ENCODE measurements at regions not wholly inside any gene's neighbourhood (a gene's known extent, or its start where the extent isn't known, plus 50 kb on each side); places are given as distances from the start of the nearest gene placed in this dataset.

DNA sequence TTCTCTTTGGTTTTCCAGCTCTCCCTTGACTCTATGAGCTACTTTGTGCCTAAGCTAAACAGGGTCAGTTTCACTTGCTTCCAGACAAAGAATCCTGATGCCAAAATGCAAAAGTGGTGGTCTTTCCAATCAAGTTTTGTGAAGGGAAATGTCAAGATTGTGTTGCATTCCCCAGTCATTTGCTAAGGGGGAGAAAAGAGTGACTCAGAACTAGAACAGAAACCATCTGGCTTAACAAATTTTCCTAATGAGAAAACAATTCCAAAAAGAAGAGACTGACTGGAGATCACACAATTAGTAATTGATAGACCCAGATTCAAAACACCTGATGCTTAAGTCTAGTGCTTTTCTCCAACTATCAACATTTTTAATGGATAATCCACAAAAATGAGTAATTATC, 235.1 kb upstream of the DIO2 start:
- H3K9me3 ChIP-seq (ENCODE audit: control insufficient read depth, low read length), result no peaks in the 10 kb centered on the region
- ATAC-seq (no peak), DNase-seq (no peak)
- H3K27me3 ChIP-seq (ENCODE audit: control insufficient read depth, insufficient read depth), result no peaks in the 10 kb centered on the region
- H3K4me3 ChIP-seq (ENCODE audit: low read length), result no peak overlapping the region
- intact Hi-C loops (cut with DNase I), result no loop called here
- no peak overlapping the region for H3K27ac ChIP-seq (ENCODE audit: low read length)
- H3K4me1 ChIP-seq (ENCODE audit: control insufficient read depth, insufficient read depth, low read length), result no peaks in the 10 kb centered on the region

DNA sequence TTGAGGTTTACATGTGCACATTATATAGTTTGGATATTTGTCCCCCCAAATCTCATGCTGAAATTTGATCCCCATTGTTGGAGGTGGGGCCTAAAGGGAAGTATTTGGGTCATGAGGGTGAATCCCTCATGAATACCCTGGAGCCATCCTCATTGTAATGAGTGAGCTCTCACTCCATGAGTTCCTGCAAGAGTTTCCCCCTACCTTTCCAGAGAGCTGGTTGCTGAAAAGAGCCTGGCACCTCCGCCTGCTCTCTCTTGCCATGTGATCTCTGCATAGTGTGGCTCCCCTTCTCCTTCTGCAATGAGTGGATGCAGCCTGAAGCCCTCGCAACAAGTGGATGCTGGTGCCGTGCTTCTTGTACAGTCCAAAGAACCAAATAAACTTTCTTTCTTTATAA, 234.3 kb upstream of the DIO2 start:
- no peaks in the 10 kb centered on the region for H3K27me3 ChIP-seq (ENCODE audit: control insufficient read depth, insufficient read depth)
- DNase-seq, result no peak
- no peak overlapping the region for H3K4me3 ChIP-seq (ENCODE audit: low read length)
- H3K4me1 ChIP-seq (ENCODE audit: control insufficient read depth, insufficient read depth, low read length), result no peaks in the 10 kb centered on the region
- intact Hi-C loops (cut with DNase I), result no loop called here
- WGBS, result 89% methylated on average over 3 of the region's 3 CpGs
- H3K27ac ChIP-seq (ENCODE audit: low read length), result no peak overlapping the region
- H3K9me3 ChIP-seq (ENCODE audit: control insufficient read depth, low read length), result no peaks in the 10 kb centered on the region
- no peak for ATAC-seq

DNA sequence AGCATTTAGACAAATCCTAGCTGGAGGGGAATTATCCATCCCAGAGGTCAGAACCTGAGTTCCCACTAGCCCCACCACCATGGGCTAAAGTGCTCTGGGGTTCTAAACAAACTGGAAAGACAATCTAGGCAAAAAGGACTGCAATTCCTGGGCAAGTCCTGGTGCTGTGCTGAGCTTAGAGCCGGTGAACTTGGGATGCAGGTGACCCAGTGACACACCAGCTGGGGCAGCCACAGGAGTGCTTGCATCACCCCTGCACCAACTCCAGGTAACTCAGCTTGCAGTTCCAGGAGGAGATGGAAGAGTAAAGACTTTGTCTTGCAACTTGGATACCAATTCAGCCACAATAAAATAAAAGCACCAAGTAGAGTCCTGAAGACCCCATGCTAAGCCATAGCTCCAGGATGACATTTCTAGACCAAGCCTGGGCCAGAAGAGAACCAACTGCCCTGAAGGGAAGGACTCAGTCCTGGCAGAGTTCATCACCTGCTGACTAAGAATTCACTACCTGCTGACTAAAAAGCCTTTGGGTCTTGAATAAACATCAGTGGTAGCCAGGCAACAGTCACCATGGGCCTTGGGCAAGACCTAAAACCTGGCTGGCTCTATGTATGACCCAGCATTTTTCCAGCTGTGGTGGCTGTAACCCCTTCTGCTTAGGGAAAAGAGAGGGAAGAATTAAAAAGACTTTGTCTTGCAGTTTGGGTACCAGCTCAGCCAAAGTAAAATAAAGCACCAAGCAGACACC, 223.4 kb upstream of the DIO2 start:
- ATAC-seq, result no peak
- H3K9me3 ChIP-seq (ENCODE audit: control insufficient read depth, low read length), result peaks cover 3% of the 10 kb centered on the region
- H3K27ac ChIP-seq (ENCODE audit: low read length), result no peak overlapping the region
- WGBS, result 93% methylated on average over 1 of the region's 1 CpG
- no peaks in the 10 kb centered on the region for H3K27me3 ChIP-seq (ENCODE audit: control insufficient read depth, insufficient read depth)
- H3K4me1 ChIP-seq (ENCODE audit: control insufficient read depth, insufficient read depth, low read length), result no peaks in the 10 kb centered on the region
- intact Hi-C loops (cut with DNase I), result no loop called here
- H3K4me3 ChIP-seq (ENCODE audit: low read length), result no peak overlapping the region
- DNase-seq, result no peak

- DNase-seq (no peak), ATAC-seq (no peak)
- no peaks in the 10 kb centered on the region for H3K27me3 ChIP-seq (ENCODE audit: control insufficient read depth, insufficient read depth)
- no peaks in the 10 kb centered on the region for H3K4me1 ChIP-seq (ENCODE audit: control insufficient read depth, insufficient read depth, low read length)
- WGBS, result 76% methylated on average over 1 of the region's 1 CpG
- no peak overlapping the region for H3K27ac ChIP-seq (ENCODE audit: low read length)
- intact Hi-C loops (cut with DNase I), result no loop called here
- no peak overlapping the region for H3K4me3 ChIP-seq (ENCODE audit: low read length)
- no peaks in the 10 kb centered on the region for H3K9me3 ChIP-seq (ENCODE audit: control insufficient read depth, low read length)
These were observed 222.5 kb upstream of the DIO2 start for GRCh38 chr14:80433811-80434210.

- Histone ChIP-seq H3K4me3 (ENCODE audit: low read length) (no peak overlapping the region), H3K27ac (ENCODE audit: low read length) (no peak overlapping the region), H3K4me1 (ENCODE audit: control insufficient read depth, insufficient read depth, low read length) (no peaks in the 10 kb centered on the region), H3K27me3 (ENCODE audit: control insufficient read depth, insufficient read depth) (no peaks in the 10 kb centered on the region), H3K9me3 (ENCODE audit: control insufficient read depth, low read length) (no peaks in the 10 kb centered on the region)
- WGBS, result 32% methylated on average over 2 of the region's 2 CpGs
- intact Hi-C loops (cut with DNase I), result no loop called here
- ATAC-seq, result no peak
- DNase-seq, result no peak
These were observed 217.4 kb upstream of the DIO2 start for GRCh38 chr14:80428671-80429070.

DNA sequence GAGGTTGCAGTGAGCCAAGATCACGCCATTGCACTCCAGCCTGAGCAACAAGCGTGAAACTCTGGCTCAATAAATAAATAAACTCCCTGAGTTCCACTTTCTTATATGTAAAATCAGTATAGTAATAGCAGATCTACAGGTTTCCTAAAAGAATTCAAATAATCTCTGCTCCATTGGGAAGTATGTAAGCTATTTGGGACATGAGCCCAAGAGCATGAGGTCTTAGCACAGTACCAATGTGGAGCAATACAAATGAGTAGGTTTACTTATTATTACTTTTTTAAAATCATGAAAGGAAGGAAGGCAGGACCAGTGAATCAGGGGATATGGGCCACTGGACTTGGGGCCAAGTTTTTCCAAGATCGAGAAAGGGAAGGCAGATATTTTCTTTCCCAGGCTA, 216.9 kb upstream of the DIO2 start:
- Histone ChIP-seq H3K4me3 (ENCODE audit: low read length) (no peak overlapping the region), H3K27me3 (ENCODE audit: control insufficient read depth, insufficient read depth) (no peaks in the 10 kb centered on the region), H3K4me1 (ENCODE audit: control insufficient read depth, insufficient read depth, low read length) (no peaks in the 10 kb centered on the region), H3K9me3 (ENCODE audit: control insufficient read depth, low read length) (no peaks in the 10 kb centered on the region), H3K27ac (ENCODE audit: low read length) (no peak overlapping the region)
- intact Hi-C loops (cut with DNase I), result no loop called here
- no peak for DNase-seq
- 81% methylated on average over 3 of the region's 3 CpGs for WGBS
- no peak for ATAC-seq

DNA sequence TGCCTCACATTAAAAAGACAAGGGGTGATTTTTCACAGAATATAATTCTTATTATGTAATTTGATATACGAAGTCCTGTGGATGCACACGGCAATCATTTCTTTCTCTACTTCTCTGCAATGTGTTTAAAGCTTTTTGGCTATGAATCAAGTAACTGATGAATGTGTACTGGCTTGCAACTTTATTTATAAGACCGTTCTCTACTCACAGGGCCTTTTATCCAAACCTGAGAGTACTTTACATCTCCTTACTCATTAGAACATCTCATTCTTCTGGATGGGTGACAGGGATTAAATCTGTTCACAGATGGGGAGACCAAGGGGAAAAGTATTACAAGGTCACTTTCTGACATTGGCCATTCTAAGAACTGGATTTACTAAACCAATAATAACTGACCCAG, 215.8 kb upstream of the DIO2 start:
- WGBS, result 60% methylated on average over 3 of the region's 3 CpGs
- ATAC-seq (no peak), DNase-seq (no peak)
- Histone ChIP-seq H3K4me1 (ENCODE audit: control insufficient read depth, insufficient read depth, low read length) (no peaks in the 10 kb centered on the region), H3K27ac (ENCODE audit: low read length) (no peak overlapping the region), H3K4me3 (ENCODE audit: low read length) (no peak overlapping the region), H3K27me3 (ENCODE audit: control insufficient read depth, insufficient read depth) (no peaks in the 10 kb centered on the region), H3K9me3 (ENCODE audit: control insufficient read depth, low read length) (no peaks in the 10 kb centered on the region)
- intact Hi-C loops (cut with DNase I), result no loop called here

GRCh38 chr14:80426683-80427082, 215.4 kb upstream of the DIO2 start:
- Histone ChIP-seq H3K4me3 (ENCODE audit: low read length) (no peak overlapping the region), H3K27ac (ENCODE audit: low read length) (no peak overlapping the region), H3K9me3 (ENCODE audit: control insufficient read depth, low read length) (no peaks in the 10 kb centered on the region), H3K4me1 (ENCODE audit: control insufficient read depth, insufficient read depth, low read length) (no peaks in the 10 kb centered on the region), H3K27me3 (ENCODE audit: control insufficient read depth, insufficient read depth) (no peaks in the 10 kb centered on the region)
- intact Hi-C loops (cut with DNase I), result no loop called here
- no peak for ATAC-seq
- WGBS, result 92% methylated on average over 1 of the region's 1 CpG
- DNase-seq, result no peak

DNA sequence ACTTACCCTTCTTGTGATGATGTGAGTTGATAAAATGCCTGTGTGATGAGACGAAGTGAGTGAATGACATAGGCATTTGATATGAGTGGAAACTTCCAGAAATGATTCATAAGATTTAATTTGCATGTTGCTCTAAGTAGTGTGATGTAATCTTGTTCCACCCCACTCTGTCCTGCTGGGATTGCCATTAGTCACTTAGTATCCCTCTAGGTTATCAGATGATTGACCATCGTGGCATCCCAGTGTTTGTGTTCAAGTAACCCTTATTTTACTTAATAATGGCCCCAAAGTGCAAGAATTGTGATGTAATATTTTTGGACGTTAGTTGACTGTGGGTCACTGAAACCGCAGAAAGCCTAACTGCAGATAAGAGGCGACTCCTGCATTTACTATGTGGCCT, 214.4 kb upstream of the DIO2 start:
- 52% methylated on average over 5 of the region's 5 CpGs for WGBS
- Histone ChIP-seq H3K9me3 (ENCODE audit: control insufficient read depth, low read length) (no peaks in the 10 kb centered on the region), H3K27ac (ENCODE audit: low read length) (no peak overlapping the region), H3K4me1 (ENCODE audit: control insufficient read depth, insufficient read depth, low read length) (no peaks in the 10 kb centered on the region), H3K4me3 (ENCODE audit: low read length) (no peak overlapping the region), H3K27me3 (ENCODE audit: control insufficient read depth, insufficient read depth) (no peaks in the 10 kb centered on the region)
- DNase-seq (no peak), ATAC-seq (peak; percentile 62 to 83)
- intact Hi-C loops (cut with DNase I), result no loop called here

- no peak for ATAC-seq
- no peak overlapping the region for H3K4me3 ChIP-seq (ENCODE audit: low read length)
- H3K4me1 ChIP-seq (ENCODE audit: control insufficient read depth, insufficient read depth, low read length), result no peaks in the 10 kb centered on the region
- WGBS, result 75% methylated on average over 4 of the region's 4 CpGs
- H3K27ac ChIP-seq (ENCODE audit: low read length), result no peak overlapping the region
- no peaks in the 10 kb centered on the region for H3K27me3 ChIP-seq (ENCODE audit: control insufficient read depth, insufficient read depth)
- H3K9me3 ChIP-seq (ENCODE audit: control insufficient read depth, low read length), result no peaks in the 10 kb centered on the region
- intact Hi-C loops (cut with DNase I), result no loop called here
- no peak for DNase-seq
These were observed 208.5 kb upstream of the DIO2 start for GRCh38 chr14:80419769-80420168.

- Histone ChIP-seq H3K4me3 (ENCODE audit: low read length) (no peak overlapping the region), H3K4me1 (ENCODE audit: control insufficient read depth, insufficient read depth, low read length) (no peaks in the 10 kb centered on the region), H3K9me3 (ENCODE audit: control insufficient read depth, low read length) (no peaks in the 10 kb centered on the region), H3K27me3 (ENCODE audit: control insufficient read depth, insufficient read depth) (no peaks in the 10 kb centered on the region), H3K27ac (ENCODE audit: low read length) (no peak overlapping the region)
- intact Hi-C loops (cut with DNase I), result no loop called here
- no peak for DNase-seq
- WGBS, result 32% methylated on average over 2 of the region's 2 CpGs
- ATAC-seq, result no peak
These were observed 208.0 kb upstream of the DIO2 start for GRCh38 chr14:80419345-80419744.

GRCh38 chr14:80415636-80416035, 204.3 kb upstream of the DIO2 start:
- H3K9me3 ChIP-seq (ENCODE audit: control insufficient read depth, low read length), result no peaks in the 10 kb centered on the region
- no peak overlapping the region for H3K27ac ChIP-seq (ENCODE audit: low read length)
- DNase-seq (no peak), ATAC-seq (no peak)
- no peaks in the 10 kb centered on the region for H3K4me1 ChIP-seq (ENCODE audit: control insufficient read depth, insufficient read depth, low read length)
- H3K27me3 ChIP-seq (ENCODE audit: control insufficient read depth, insufficient read depth), result no peaks in the 10 kb centered on the region
- intact Hi-C loops (cut with DNase I), result no loop called here
- H3K4me3 ChIP-seq (ENCODE audit: low read length), result no peak overlapping the region
- WGBS, result 89% methylated on average over 4 of the region's 4 CpGs
